GM06990 (cell line): ENCODE measurements at regions not wholly inside any gene's neighbourhood (a gene's known extent, or its start where the extent isn't known, plus 50 kb on each side); places are given as distances from the start of the nearest gene placed in this dataset.
"Not testable (repeated sequence)": the region's sequence is repeated elsewhere in the genome, so short reads cannot be mapped to it uniquely, and the experiment has no call there.

ENCODE experiments used
- DNase-seq: peaks from one replicate; pipeline ENCODE4 v3.0.0-alpha.2; 2011; ENCODE audit not compliant: insufficient read length; ENCODE audit errors: extremely low read depth
- H3K27me3 ChIP-seq: replicated peaks from 2 replicates; pipeline ENCODE4 v1.6.0; 2011; ENCODE audit warnings: low read length; ENCODE audit not compliant: control insufficient read depth, insufficient read depth
- H3K36me3 ChIP-seq: 2 replicates; pipeline ENCODE4 v1.5.1; 2011; ENCODE audit warnings: low read length; ENCODE audit not compliant: control insufficient read depth, insufficient read depth
- H3K4me3 ChIP-seq: replicated peaks from 2 replicates; pipeline ENCODE4 v1.5.1; 2011; ENCODE audit warnings: low read depth, mild to moderate bottlenecking, control low read depth, low read length
- CTCF ChIP-seq: IDR thresholded peaks from 2 replicates; pipeline ENCODE4 v1.5.1; 2011; ENCODE audit warnings: low read length, control low read depth, mild to moderate bottlenecking, inconsistent platforms; ENCODE audit not compliant: insufficient read depth, poor library complexity, severe bottlenecking

- Histone ChIP-seq H3K27me3 (no peaks in the 10 kb centered on the region), H3K4me3 (no peak overlapping the region), H3K36me3 (no peaks in the 10 kb centered on the region)
- no peak for DNase-seq
- TF ChIP-seq CTCF: no peak
Observed at GRCh38 chr6:112539355-112539754, 192.2 kb downstream of the RFPL4B start.

- H3K36me3 ChIP-seq, H3K4me3 ChIP-seq, DNase-seq, H3K27me3 ChIP-seq: not testable (repeated sequence)
- TF ChIP-seq CTCF: peak; percentile 39
Observed at GRCh38 chr6:112541847-112542246, 194.7 kb downstream of the RFPL4B start.

GRCh38 chr6:112547321-112548085, 200.4 kb downstream of the RFPL4B start:
- H3K36me3 ChIP-seq, H3K4me3 ChIP-seq, DNase-seq, H3K27me3 ChIP-seq: not testable (repeated sequence)

- Histone ChIP-seq H3K4me3 (no peak overlapping the region), H3K36me3 (no peaks in the 10 kb centered on the region), H3K27me3 (no peaks in the 10 kb centered on the region)
- TF ChIP-seq CTCF: no peak
- DNase-seq: no peak
Observed at GRCh38 chr6:112549749-112550148, 202.6 kb downstream of the RFPL4B start.

GRCh38 chr6:112557435-112557834, 210.3 kb downstream of the RFPL4B start:
- no peaks in the 10 kb centered on the region for H3K36me3 ChIP-seq
- TF ChIP-seq CTCF: no peak
- no peaks in the 10 kb centered on the region for H3K27me3 ChIP-seq
- H3K4me3 ChIP-seq: no peak overlapping the region
- DNase-seq: no peak

GRCh38 chr6:112557961-112558360, 210.8 kb downstream of the RFPL4B start:
- TF ChIP-seq CTCF: no peak
- Histone ChIP-seq H3K27me3 (no peaks in the 10 kb centered on the region), H3K4me3 (no peak overlapping the region), H3K36me3 (no peaks in the 10 kb centered on the region)
- DNase-seq: no peak
